HL-60 (cell line): ENCODE measurements at regions not wholly inside any gene's neighbourhood (a gene's known extent, or its start where the extent isn't known, plus 50 kb on each side); places are given as distances from the start of the nearest gene placed in this dataset.

Source experiments
- DNase-seq, 2 experiments: peaks; one replicate each; pipeline ENCODE4 v3.0.0-alpha.2; 2010 to 2020; ENCODE audit warnings: low read depth in 1 of 2, low spot score in 1 of 2
- H3K27ac ChIP-seq: fragments of 250-450 bp; sonication (Bioruptor Pico); replicated peaks from 2 replicates; pipeline ENCODE4 v1.5.1; 2020; ENCODE audit warnings: mild to moderate bottlenecking, moderate library complexity
- H3K27me3 ChIP-seq: fragments of 250-450 bp; sonication (Bioruptor Pico); 2 replicates; pipeline ENCODE4 v1.5.1; 2021; ENCODE audit warnings: mild to moderate bottlenecking, moderate library complexity; ENCODE audit not compliant: insufficient read depth, poor library complexity, severe bottlenecking
- H3K4me3 ChIP-seq: replicated peaks from 2 replicates; pipeline ENCODE4 v1.5.1; 2011; ENCODE audit warnings: mild to moderate bottlenecking, control low read depth, low read length; ENCODE audit not compliant: insufficient read depth
- CTCF ChIP-seq: IDR thresholded peaks from one replicate; pipeline ENCODE4 v1.5.1; 2011; ENCODE audit warnings: low read length, control low read depth, inconsistent platforms; ENCODE audit not compliant: insufficient read depth
- GABPA ChIP-seq: IDR thresholded peaks from 2 replicates; pipeline ENCODE4 v1.6.1; 2012; ENCODE audit warnings: low read depth
- POLR2AphosphoS5 ChIP-seq: IDR thresholded peaks from 2 replicates; pipeline ENCODE4 v1.6.1; 2012; ENCODE audit warnings: low read depth
- SPI1 ChIP-seq: IDR thresholded peaks from 2 replicates; pipeline ENCODE4 v1.6.1; 2012; ENCODE audit warnings: low read depth, mild to moderate bottlenecking, borderline replicate concordance
- TF ChIP-seq, protein P1 (sequence below): IDR thresholded peaks from 2 replicates; pipeline ENCODE4 v1.6.1; 2012; ENCODE audit warnings: low read depth; ENCODE audit not compliant: insufficient replicate concordance

DNA sequence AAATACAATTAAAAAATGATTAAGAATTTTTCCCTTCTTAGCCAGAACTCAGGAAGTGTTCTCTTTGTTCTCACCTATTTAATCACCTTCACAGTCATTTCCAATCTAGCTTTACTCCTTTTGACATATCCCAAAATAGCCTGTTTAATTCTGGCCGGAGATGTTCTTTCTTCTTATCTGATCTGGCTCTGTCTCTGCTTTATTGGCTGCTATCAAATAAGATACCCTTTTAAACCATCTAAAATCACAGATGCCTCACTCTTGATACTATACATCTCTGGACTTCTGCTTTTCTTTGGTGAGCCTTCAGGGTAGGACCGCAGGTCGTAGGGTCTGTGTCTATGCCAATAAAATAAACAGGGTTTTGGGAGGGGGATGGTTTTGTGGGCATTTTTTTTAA is 319.2 kb upstream of the SEMA6D start:
- peaks cover 6% of the 10 kb centered on the region for H3K27me3 ChIP-seq
- H3K4me3 ChIP-seq = no peak overlapping the region
- TF ChIP-seq POLR2AphosphoS5 = no peak
- TF ChIP-seq, protein P1, sequence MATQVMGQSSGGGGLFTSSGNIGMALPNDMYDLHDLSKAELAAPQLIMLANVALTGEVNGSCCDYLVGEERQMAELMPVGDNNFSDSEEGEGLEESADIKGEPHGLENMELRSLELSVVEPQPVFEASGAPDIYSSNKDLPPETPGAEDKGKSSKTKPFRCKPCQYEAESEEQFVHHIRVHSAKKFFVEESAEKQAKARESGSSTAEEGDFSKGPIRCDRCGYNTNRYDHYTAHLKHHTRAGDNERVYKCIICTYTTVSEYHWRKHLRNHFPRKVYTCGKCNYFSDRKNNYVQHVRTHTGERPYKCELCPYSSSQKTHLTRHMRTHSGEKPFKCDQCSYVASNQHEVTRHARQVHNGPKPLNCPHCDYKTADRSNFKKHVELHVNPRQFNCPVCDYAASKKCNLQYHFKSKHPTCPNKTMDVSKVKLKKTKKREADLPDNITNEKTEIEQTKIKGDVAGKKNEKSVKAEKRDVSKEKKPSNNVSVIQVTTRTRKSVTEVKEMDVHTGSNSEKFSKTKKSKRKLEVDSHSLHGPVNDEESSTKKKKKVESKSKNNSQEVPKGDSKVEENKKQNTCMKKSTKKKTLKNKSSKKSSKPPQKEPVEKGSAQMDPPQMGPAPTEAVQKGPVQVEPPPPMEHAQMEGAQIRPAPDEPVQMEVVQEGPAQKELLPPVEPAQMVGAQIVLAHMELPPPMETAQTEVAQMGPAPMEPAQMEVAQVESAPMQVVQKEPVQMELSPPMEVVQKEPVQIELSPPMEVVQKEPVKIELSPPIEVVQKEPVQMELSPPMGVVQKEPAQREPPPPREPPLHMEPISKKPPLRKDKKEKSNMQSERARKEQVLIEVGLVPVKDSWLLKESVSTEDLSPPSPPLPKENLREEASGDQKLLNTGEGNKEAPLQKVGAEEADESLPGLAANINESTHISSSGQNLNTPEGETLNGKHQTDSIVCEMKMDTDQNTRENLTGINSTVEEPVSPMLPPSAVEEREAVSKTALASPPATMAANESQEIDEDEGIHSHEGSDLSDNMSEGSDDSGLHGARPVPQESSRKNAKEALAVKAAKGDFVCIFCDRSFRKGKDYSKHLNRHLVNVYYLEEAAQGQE = no peak
- no peak for TF ChIP-seq CTCF

DNA sequence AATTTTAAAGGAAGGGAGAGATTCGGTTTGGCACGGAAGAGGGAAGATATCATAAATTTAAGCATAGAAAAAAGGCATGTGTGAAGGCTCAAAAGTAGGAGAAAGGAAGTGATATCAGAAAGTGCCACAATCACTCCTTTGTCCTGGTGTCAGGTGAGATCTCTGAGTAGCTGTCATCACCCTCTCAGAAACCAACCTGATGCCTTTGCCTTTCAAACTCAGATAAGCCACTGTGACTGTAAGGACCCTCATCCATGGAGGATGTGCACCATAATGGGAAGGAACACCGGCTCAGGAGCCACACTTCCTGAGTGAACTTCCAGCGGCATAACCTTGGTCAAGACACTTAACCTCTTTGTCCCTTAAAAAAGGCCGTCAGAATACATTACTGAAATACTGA is 318.7 kb upstream of the SEMA6D start:
- DNase-seq = no peak
- TF ChIP-seq GABPA (no peak), SPI1 (no peak), POLR2AphosphoS5 (no peak), CTCF (no peak)
- TF ChIP-seq, protein P1 = no peak
- Histone ChIP-seq H3K4me3 (no peak overlapping the region), H3K27me3 (peaks cover 6% of the 10 kb centered on the region), H3K27ac (no peak overlapping the region)

More for the DNA sequence above, 319.2 kb upstream of the SEMA6D start:
- no peak overlapping the region for H3K27ac ChIP-seq
- no peak for DNase-seq

GRCh38 chr15:47399100-47399499 is 318.2 kb upstream of the SEMA6D start:
- H3K27ac ChIP-seq = no peak overlapping the region
- H3K4me3 ChIP-seq = no peak overlapping the region
- peaks cover 6% of the 10 kb centered on the region for H3K27me3 ChIP-seq
- TF ChIP-seq POLR2AphosphoS5 = no peak
- TF ChIP-seq CTCF = no peak
- no peak for TF ChIP-seq GABPA
- TF ChIP-seq SPI1 = no peak
- TF ChIP-seq, protein P1 = no peak
- no peak for DNase-seq
